LoVo (cell line): ENCODE measurements at regions not wholly inside any gene's neighbourhood (a gene's known extent, or its start where the extent isn't known, plus 50 kb on each side); places are given as distances from the start of the nearest gene placed in this dataset.

ENCODE experiments used
- DNase-seq: peaks from one replicate; pipeline ENCODE4 v3.0.0-alpha.2; 2016; ENCODE audit warnings: low spot score

DNA sequence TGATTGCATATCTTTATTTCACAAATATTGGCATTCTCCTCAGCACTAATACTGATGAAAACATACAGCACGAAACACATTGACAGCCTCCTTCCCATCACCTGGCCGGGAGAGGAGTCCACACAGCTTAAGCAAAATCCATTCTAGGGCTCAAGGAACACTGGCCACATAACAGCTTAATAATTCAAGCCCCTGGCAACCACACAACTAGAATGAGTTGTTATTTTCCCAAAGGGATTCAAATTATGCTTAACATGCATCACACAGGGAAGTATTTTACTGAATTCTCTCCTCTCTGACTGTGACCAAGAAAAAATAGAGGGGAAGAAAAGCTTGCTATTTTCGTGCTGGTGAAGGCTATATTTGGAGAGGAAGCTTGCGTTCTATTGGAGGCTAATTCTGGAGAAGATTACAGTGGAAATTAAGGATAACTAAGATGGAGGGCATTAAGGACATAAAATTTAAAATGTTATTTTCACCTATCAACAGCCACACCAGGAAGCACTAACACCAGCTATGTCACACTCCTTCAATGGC is 198.5 kb downstream of the ADGRG6 start:
- no peak for DNase-seq

- DNase-seq: no peak
Measured at GRCh38 chr6:142501795-142502194, 200.0 kb downstream of the ADGRG6 start.

DNA sequence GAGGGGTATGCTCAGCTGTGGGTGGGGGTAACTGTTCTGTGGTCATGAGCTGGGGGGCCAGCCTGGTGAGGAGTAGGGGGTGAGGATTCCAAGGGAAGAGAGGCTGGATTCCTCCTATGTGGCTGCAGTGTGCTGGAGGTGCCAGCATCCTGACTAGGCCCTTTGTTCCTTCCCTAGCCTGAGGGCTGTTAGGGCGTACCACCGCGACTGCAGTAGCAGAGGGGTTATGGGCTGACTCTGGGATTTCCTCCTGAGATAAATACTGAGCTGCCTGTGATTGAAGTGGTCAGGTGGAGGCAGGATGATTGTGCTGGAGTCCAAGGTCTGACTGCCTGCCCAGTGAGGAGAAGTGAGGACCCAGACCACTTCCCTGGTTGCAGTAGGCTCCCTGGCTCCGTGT is 205.3 kb downstream of the ADGRG6 start:
- DNase-seq: no peak

- DNase-seq: no peak
Measured at GRCh38 chr6:142510211-142510610, 208.4 kb downstream of the ADGRG6 start.

GRCh38 chr6:142518126-142518525 is 216.3 kb downstream of the ADGRG6 start:
- DNase-seq: no peak

- no peak for DNase-seq
Measured at GRCh38 chr6:142518761-142519160, 217.0 kb downstream of the ADGRG6 start.

GRCh38 chr6:142521791-142522190 is 220.0 kb downstream of the ADGRG6 start:
- no peak for DNase-seq

DNA sequence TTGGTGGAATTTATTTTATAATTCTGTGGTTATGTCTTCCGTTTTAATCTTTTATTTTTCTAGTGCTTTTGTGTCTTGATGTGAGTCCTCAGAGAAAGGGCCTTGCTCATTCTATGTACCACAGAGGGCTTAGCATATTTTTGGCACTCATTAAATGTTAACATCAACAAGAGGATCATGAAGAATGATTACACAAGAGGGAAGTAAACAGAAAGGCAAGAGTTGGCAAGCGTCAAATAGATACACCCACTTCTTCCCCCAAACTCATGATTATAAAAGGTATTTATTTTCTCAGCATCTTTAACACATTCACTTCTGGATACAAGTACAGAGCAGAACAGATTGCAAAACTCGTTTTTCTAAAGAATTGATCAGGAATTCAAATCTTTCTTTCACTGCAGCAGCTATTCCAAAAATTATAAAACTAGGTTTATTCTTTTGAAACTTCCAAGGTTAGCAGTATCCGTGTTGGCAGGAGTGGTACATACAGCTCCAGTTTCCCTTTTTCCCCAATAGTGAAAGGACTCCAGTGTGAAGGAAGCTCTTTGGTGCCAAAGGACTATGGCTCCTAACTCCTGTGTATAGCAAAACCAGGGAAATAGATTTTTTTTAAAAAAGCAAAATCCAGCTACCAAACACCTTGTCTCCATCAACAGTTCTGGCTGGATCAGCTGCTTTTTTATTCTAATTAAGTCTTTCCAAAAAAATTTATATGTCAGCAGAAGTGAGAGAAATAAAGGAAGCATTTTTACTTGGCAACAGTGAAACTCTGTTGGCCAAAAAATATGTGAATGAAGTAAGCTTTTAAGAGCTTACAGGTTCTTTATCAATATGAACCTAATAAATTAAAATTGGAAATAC is 221.9 kb downstream of the ADGRG6 start:
- DNase-seq: no peak

GRCh38 chr6:142530566-142530965 is 228.8 kb downstream of the ADGRG6 start:
- no peak for DNase-seq

GRCh38 chr6:142531727-142532126 is 229.9 kb downstream of the ADGRG6 start:
- peak; percentile 4 for DNase-seq

- DNase-seq: no peak
Measured at GRCh38 chr6:142534076-142534475, 232.3 kb downstream of the ADGRG6 start.

DNA sequence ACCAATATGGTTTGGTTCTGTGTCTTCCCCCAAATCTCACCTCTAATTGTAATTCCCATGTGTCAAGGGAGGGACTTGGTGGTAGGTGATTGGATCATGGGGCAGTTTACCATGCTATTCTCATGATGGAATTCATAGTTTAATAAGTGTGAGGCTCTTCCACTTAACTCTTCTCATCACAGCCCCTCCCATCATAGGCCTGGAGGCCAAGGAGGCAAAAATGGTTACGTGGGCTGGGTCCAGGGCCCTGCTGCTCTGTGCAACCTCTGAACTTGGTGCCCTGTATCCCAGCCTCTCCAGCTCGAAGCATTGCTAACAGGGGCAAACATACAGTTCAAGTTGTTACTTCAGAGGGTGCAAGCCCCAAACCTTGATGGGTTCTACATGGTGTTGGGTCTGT is 232.7 kb downstream of the ADGRG6 start:
- DNase-seq: no peak

GRCh38 chr6:142537612-142538478 is 236.0 kb downstream of the ADGRG6 start:
- DNase-seq: no peak

- DNase-seq: peak; percentile 9
Measured at GRCh38 chr6:142542704-142543233, 241.0 kb downstream of the ADGRG6 start.

- no peak for DNase-seq
Measured at GRCh38 chr6:142543606-142544005, 241.8 kb downstream of the ADGRG6 start.

DNA sequence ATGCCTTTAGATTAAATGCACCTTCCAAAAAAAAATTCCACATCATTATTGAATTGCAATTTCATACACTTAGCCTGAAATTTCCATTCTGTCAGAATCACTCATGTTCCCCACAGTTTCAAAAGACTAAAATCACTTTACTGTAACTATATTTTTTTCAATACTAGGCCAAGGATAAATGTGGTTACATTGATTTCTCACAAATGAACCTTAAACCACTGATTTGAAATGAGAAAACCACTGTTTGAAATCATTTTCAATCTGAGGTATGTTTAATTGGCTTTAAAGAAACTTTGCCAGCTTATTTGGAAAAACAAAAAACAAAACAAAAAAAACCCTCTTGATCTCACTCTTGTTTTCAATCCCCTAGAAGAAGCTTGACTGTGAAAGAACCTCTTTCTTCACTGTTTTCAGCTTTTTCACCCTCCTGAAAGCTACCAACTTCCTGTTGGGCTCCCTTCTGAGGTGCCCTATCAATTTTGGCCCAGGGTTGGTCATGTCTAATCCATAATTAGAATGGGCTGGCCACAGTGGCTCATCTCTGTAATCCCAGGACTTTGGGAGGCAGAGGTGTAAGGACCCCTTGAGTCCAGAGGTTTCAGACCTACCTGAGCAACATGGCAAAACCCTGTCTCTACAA is 242.5 kb downstream of the ADGRG6 start:
- DNase-seq: no peak

- no peak for DNase-seq
Measured at GRCh38 chr6:142545147-142545546, 243.3 kb downstream of the ADGRG6 start.

DNA sequence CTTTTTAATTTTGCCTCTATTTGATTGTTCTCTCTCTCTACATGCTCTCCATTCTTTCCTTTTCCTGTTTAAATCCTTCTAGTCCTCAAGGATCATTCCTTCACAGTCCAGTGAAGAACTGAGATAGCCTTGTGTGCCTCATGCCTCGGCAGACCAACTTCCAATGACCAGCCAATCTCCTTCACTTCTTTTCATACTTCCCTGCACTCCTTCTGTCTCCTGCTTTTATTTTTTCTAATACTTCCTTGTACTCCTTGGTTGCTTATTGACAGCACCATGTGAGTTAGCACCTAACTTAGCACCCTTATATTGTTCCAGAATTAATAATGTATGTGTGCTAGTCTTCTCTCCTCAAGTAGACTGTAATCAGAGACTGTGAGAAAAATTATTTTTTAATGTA is 246.8 kb downstream of the ADGRG6 start:
- no peak for DNase-seq

GRCh38 chr6:142550310-142551063 is 248.7 kb downstream of the ADGRG6 start:
- no peak for DNase-seq

GRCh38 chr6:142551274-142551811 is 249.5 kb downstream of the ADGRG6 start:
- peak; percentile 62 for DNase-seq

DNA sequence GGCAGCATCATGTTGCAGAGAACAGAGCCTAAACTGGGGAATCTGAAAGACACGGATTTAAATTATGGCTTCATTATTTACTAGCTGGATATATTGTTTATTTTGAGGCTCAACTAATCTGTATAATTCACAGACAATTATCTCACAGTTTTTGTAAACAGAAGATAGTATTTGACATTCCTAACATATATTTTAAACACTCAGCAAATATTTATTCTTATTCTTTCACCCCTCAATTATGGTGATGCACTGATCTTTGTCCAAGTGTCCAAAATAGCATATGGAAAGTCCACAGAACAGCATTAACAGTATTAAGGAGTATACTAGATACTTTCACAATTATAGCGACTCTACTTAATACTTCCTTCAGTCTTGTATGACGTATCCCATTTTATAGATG is 257.0 kb downstream of the ADGRG6 start:
- DNase-seq: no peak
